ENCODE measurements at regions not wholly inside any gene's neighbourhood (a gene's known extent, or its start where the extent isn't known, plus 50 kb on each side); places are given as distances from the start of the nearest gene placed in this dataset.

GRCh38 chr10:59033622-59034021, 142.8 kb upstream of the PHYHIPL start:
- TF ChIP-seq CTCF (conservative IDR thresholded peaks at IDR 0.05; ENCODE audit: low read depth in 2 of 2): no peak
- no peak for TF ChIP-seq EZH2 (IDR thresholded peaks at IDR 0.05; ENCODE audit: low read depth, unreplicated experiment)
- no peak for TF ChIP-seq POLR2AphosphoS5 (IDR thresholded peaks at IDR 0.05; ENCODE audit: low read depth)
- no peak for TF ChIP-seq EZH2phosphoT487 (IDR thresholded peaks at IDR 0.05; ENCODE audit: unreplicated experiment)

Measured in GM23338 (cell line).